ENCODE measurements at regions not wholly inside any gene's neighbourhood (a gene's known extent, or its start where the extent isn't known, plus 50 kb on each side); places are given as distances from the start of the nearest gene placed in this dataset.

DNA sequence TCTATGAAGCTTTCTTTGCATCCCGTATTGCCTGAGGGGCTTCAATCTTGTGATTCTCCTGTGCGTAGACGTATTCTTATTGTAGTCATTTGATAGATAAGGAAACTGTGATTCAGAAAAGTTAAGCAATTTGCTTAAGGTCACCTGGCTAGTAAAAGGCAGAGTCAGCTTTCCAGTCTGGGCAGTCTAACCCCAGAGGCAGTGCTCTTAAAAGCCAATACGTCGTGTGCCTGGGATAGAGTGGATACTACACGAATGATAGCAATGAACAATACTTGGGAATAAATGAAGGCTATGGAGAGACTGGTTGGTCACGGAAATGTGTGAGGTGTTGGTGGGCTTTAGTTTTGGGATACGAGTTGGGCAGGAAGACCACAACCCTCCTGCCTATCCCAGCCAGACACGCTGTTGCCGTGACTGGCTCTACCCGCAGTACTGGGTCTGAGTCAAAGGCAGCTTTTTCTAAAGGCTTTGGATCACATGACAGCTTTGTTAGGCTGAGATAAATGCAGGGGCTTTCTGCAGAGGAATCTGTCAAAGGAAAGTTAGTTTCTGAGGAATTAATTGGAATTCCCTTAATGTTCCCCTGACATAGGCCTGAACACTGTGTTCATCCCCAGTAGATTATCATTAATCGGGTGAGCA, 302.6 kb downstream of the KIF4B start:
- no peak for TF ChIP-seq CTCF (conservative IDR thresholded peaks at IDR 0.05 in 1 of 2, IDR thresholded peaks at IDR 0.05 in 1 of 2; ENCODE audit: extremely low read depth in 1 of 2, insufficient read depth in 1 of 2, low read depth in 1 of 2, low read length in 2 of 2)
- no peak for TF ChIP-seq EZH2 (IDR thresholded peaks at IDR 0.05; ENCODE audit: borderline replicate concordance, low read length)
